ENCODE measurements at regions not wholly inside any gene's neighbourhood (a gene's known extent, or its start where the extent isn't known, plus 50 kb on each side); places are given as distances from the start of the nearest gene placed in this dataset.

DNA sequence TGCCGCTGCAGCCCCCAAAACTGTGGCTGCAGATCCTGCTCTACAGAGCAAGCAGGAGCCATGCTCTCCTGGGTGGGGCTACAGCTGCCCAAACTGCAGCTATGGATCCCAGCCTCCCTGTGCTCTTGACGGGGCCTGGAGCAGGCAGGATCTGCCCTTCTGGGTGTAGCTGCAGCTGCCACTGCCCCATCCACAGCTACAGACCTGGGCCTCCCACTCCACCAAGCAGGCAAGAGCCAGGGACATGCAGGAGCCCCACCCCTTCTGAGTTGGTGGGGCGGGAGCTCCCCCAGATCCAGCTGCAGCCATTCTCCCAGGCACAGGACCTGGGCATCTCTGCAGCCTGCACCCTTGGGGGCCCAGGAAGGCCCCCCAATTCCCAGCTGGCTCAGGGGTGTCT, 551.2 kb upstream of the CA10 start:
- Histone ChIP-seq H3K36me3 (replicated peaks) (no peaks in the 10 kb centered on the region), H3K27ac (no peak overlapping the region), H3K4me3 (ENCODE audit: low read depth, low read length) (no peak overlapping the region), H3K27me3 (replicated peaks) (no peaks in the 10 kb centered on the region)
- TF ChIP-seq, protein P1, sequence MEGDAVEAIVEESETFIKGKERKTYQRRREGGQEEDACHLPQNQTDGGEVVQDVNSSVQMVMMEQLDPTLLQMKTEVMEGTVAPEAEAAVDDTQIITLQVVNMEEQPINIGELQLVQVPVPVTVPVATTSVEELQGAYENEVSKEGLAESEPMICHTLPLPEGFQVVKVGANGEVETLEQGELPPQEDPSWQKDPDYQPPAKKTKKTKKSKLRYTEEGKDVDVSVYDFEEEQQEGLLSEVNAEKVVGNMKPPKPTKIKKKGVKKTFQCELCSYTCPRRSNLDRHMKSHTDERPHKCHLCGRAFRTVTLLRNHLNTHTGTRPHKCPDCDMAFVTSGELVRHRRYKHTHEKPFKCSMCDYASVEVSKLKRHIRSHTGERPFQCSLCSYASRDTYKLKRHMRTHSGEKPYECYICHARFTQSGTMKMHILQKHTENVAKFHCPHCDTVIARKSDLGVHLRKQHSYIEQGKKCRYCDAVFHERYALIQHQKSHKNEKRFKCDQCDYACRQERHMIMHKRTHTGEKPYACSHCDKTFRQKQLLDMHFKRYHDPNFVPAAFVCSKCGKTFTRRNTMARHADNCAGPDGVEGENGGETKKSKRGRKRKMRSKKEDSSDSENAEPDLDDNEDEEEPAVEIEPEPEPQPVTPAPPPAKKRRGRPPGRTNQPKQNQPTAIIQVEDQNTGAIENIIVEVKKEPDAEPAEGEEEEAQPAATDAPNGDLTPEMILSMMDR (IDR thresholded peaks at IDR 0.05; ENCODE audit: low read depth, low read length, missing control alignments), result no peak
- in situ Hi-C loops (cut with HindIII; ENCODE audit: low pct_ligation_motif_present, low sequenced_read_pairs), result no loop called here
- DNase-seq, result no peak

GRCh38 chr17:52696362-52696761, 537.8 kb upstream of the CA10 start:
- TF ChIP-seq, protein P1 (IDR thresholded peaks at IDR 0.05; ENCODE audit: low read depth, low read length, missing control alignments), result no peak
- no peak overlapping the region for H3K27ac ChIP-seq
- no peak overlapping the region for H3K4me3 ChIP-seq (ENCODE audit: low read depth, low read length)
- in situ Hi-C loops (cut with HindIII; ENCODE audit: low pct_ligation_motif_present, low sequenced_read_pairs), result no loop called here
- no peaks in the 10 kb centered on the region for H3K27me3 ChIP-seq (replicated peaks)
- no peaks in the 10 kb centered on the region for H3K36me3 ChIP-seq (replicated peaks)
- DNase-seq, result no peak

DNA sequence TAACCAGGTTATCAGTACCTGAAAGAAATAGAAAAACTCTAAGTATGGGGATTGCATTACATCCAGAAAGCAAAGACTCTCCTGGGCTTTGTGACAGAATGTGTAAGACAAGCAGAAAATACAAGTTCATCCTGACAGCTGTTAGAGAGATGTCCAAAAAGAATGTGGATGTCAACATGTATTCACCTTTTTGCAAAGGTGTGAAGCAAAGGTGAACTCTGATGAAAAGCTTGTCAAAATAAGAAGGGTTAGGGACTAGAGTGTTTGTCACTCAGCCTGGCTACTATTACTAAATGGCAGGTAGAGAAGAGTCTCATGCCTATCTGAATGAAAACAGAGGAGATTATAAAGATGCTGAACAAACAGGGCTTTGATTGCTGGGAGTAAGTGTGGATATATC, 527.6 kb upstream of the CA10 start:
- Histone ChIP-seq H3K27ac (no peak overlapping the region), H3K36me3 (replicated peaks) (no peaks in the 10 kb centered on the region), H3K4me3 (ENCODE audit: low read depth, low read length) (no peak overlapping the region), H3K27me3 (replicated peaks) (no peaks in the 10 kb centered on the region)
- in situ Hi-C loops (cut with HindIII; ENCODE audit: low pct_ligation_motif_present, low sequenced_read_pairs), result no loop called here
- TF ChIP-seq, protein P1 (IDR thresholded peaks at IDR 0.05; ENCODE audit: low read depth, low read length, missing control alignments), result no peak
- DNase-seq, result no peak

GRCh38 chr17:52681480-52681879, 523.0 kb upstream of the CA10 start:
- in situ Hi-C loops (cut with HindIII; ENCODE audit: low pct_ligation_motif_present, low sequenced_read_pairs), result no loop called here
- Histone ChIP-seq H3K27ac (no peak overlapping the region), H3K27me3 (replicated peaks) (no peaks in the 10 kb centered on the region), H3K4me3 (ENCODE audit: low read depth, low read length) (no peak overlapping the region), H3K36me3 (replicated peaks) (no peaks in the 10 kb centered on the region)
- TF ChIP-seq, protein P1 (IDR thresholded peaks at IDR 0.05; ENCODE audit: low read depth, low read length, missing control alignments), result no peak
- DNase-seq, result no peak

- H3K36me3 ChIP-seq (replicated peaks), result no peaks in the 10 kb centered on the region
- H3K4me3 ChIP-seq (ENCODE audit: low read depth, low read length), result no peak overlapping the region
- DNase-seq, result no peak
- in situ Hi-C loops (cut with HindIII; ENCODE audit: low pct_ligation_motif_present, low sequenced_read_pairs), result no loop called here
- TF ChIP-seq, protein P1 (IDR thresholded peaks at IDR 0.05; ENCODE audit: low read depth, low read length, missing control alignments), result no peak
- no peaks in the 10 kb centered on the region for H3K27me3 ChIP-seq (replicated peaks)
- H3K27ac ChIP-seq, result no peak overlapping the region
Observed at GRCh38 chr17:52678211-52678610, 519.7 kb upstream of the CA10 start.

- in situ Hi-C loops (cut with HindIII; ENCODE audit: low pct_ligation_motif_present, low sequenced_read_pairs), result no loop called here
- Histone ChIP-seq H3K4me3 (ENCODE audit: low read depth, low read length) (no peak overlapping the region), H3K36me3 (replicated peaks) (no peaks in the 10 kb centered on the region), H3K27me3 (replicated peaks) (no peaks in the 10 kb centered on the region), H3K27ac (no peak overlapping the region)
- TF ChIP-seq, protein P1 (IDR thresholded peaks at IDR 0.05; ENCODE audit: low read depth, low read length, missing control alignments), result no peak
- no peak for DNase-seq
Observed at GRCh38 chr17:52674686-52675085, 516.2 kb upstream of the CA10 start.
